ENCODE measurements at regions not wholly inside any gene's neighbourhood (a gene's known extent, or its start where the extent isn't known, plus 50 kb on each side); places are given as distances from the start of the nearest gene placed in this dataset.

DNA sequence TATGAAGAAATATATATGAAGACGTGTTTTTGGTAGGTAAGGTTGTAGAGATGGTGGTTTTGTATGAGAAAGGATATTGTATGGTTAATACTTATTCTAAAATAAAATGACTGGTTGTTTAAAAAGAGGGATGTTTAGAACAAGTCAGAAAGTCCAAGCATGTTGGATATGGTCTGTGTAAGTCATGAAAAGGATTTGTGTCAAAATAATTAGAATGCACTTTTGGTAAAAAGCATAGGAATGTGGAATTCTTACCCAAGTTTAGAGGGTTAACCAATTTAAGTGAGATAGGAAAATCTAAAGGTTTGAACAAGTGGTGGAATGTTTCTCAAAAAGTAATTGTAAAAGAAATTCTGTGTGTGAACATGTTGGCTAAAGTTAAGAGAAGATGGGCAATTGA lies 1556.5 kb upstream of the C9orf72 start:
- peaks cover 41% of the 10 kb centered on the region for H3K9me3 Mint-ChIP-seq
- Histone ChIP-seq H3K36me3 (peaks cover 4% of the 10 kb centered on the region), H2AFZ (replicated peaks) (no peak overlapping the region), H4K20me1 (ENCODE audit: low read depth) (no peaks in the 10 kb centered on the region), H3K9ac (no peak overlapping the region), H3K4me3 (no peak overlapping the region), H3K9me3 (ENCODE audit: low read depth) (peaks cover 8% of the 10 kb centered on the region), H3K27ac (no peak overlapping the region), H3K79me2 (ENCODE audit: low read depth) (no peaks in the 10 kb centered on the region), H3K4me2 (no peak overlapping the region), H3K27me3 (no peaks in the 10 kb centered on the region), H3F3A (ENCODE audit: low read depth) (no peaks in the 10 kb centered on the region), H3K4me1 (no peaks in the 10 kb centered on the region)
- no peaks in the 10 kb centered on the region for H3K36me3 Mint-ChIP-seq
- peaks cover 2% of the 10 kb centered on the region for H3K27me3 Mint-ChIP-seq (ENCODE audit: insufficient read depth, low read depth)
- no peak overlapping the region for H3K4me3 Mint-ChIP-seq
- TF ChIP-seq, protein P1, sequence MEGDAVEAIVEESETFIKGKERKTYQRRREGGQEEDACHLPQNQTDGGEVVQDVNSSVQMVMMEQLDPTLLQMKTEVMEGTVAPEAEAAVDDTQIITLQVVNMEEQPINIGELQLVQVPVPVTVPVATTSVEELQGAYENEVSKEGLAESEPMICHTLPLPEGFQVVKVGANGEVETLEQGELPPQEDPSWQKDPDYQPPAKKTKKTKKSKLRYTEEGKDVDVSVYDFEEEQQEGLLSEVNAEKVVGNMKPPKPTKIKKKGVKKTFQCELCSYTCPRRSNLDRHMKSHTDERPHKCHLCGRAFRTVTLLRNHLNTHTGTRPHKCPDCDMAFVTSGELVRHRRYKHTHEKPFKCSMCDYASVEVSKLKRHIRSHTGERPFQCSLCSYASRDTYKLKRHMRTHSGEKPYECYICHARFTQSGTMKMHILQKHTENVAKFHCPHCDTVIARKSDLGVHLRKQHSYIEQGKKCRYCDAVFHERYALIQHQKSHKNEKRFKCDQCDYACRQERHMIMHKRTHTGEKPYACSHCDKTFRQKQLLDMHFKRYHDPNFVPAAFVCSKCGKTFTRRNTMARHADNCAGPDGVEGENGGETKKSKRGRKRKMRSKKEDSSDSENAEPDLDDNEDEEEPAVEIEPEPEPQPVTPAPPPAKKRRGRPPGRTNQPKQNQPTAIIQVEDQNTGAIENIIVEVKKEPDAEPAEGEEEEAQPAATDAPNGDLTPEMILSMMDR (IDR thresholded peaks at IDR 0.05): no peak
- no peak for TF ChIP-seq EZH2 (IDR thresholded peaks at IDR 0.05)
- no peak for TF ChIP-seq EZH2phosphoT487 (IDR thresholded peaks at IDR 0.05)
- peak; percentile 18 for DNase-seq (ENCODE audit: low spot score)
- no peaks in the 10 kb centered on the region for H3K4me1 Mint-ChIP-seq
- no peak overlapping the region for H3K27ac Mint-ChIP-seq

DNA sequence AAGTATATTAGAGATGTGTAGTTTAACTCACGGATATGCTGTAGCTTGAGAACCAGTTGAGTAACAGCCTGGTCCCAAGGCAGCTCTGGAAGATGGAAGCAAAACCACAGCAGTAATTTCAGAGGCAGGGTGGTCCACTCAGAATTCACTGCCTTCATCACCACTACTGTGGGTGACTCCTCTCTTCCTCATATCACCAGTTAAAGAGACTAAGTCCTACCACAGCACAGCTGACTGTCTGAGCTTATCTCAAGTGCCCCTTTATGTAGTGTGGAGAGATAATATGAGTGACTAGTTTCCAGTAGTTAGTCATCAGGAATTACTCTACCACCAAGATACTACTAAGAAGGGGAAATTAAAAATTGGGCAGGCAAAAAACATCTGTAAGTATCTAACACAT lies 1571.2 kb upstream of the C9orf72 start:
- H3K4me2 ChIP-seq: no peak overlapping the region
- no peaks in the 10 kb centered on the region for H3K27me3 Mint-ChIP-seq (ENCODE audit: insufficient read depth, low read depth)
- no peak for DNase-seq (ENCODE audit: low spot score)
- no peaks in the 10 kb centered on the region for H3K36me3 ChIP-seq
- H3K9me3 Mint-ChIP-seq: peaks cover 12% of the 10 kb centered on the region
- H3K4me3 ChIP-seq: no peak overlapping the region
- no peak overlapping the region for H3K27ac Mint-ChIP-seq
- no peak for TF ChIP-seq EZH2 (IDR thresholded peaks at IDR 0.05)
- TF ChIP-seq EZH2phosphoT487 (IDR thresholded peaks at IDR 0.05): no peak
- TF ChIP-seq, protein P1 (IDR thresholded peaks at IDR 0.05): no peak
- H3K36me3 Mint-ChIP-seq: no peaks in the 10 kb centered on the region
- no peak overlapping the region for H3K9ac ChIP-seq
- H4K20me1 ChIP-seq (ENCODE audit: low read depth): no peaks in the 10 kb centered on the region
- no peaks in the 10 kb centered on the region for H3K27me3 ChIP-seq
- H3K4me1 ChIP-seq: no peaks in the 10 kb centered on the region
- H3K4me3 Mint-ChIP-seq: no peak overlapping the region
- H3K27ac ChIP-seq: no peak overlapping the region
- no peak overlapping the region for H2AFZ ChIP-seq (replicated peaks)
- H3K4me1 Mint-ChIP-seq: no peaks in the 10 kb centered on the region
- no peaks in the 10 kb centered on the region for H3K79me2 ChIP-seq (ENCODE audit: low read depth)
- H3K9me3 ChIP-seq (ENCODE audit: low read depth): peaks cover 6% of the 10 kb centered on the region
- H3F3A ChIP-seq (ENCODE audit: low read depth): no peaks in the 10 kb centered on the region

DNA sequence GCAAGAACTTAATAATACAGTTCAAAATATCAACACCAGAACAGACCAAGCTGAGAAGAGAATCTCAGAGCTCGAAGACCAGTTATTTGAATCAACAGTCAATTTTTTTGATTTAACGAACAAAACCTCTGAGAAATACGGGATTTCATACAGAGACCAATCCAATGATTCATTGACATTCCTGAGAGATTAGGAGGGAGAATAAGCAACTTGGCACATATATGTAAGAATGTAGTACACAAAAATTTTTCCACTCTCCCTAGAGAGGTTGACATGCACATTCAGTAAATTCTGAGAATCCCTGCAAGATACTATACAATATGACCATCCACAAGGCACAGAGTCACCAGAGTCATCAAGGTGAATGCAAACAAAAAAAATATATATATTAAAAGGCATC lies 1577.3 kb upstream of the C9orf72 start:
- Mint-ChIP-seq H3K36me3 (no peaks in the 10 kb centered on the region), H3K27me3 (ENCODE audit: insufficient read depth, low read depth) (no peaks in the 10 kb centered on the region), H3K4me1 (no peaks in the 10 kb centered on the region), H3K9me3 (no peaks in the 10 kb centered on the region), H3K27ac (no peak overlapping the region), H3K4me3 (no peak overlapping the region)
- Histone ChIP-seq H2AFZ (replicated peaks) (no peak overlapping the region), H3K4me2 (no peak overlapping the region), H3K4me3 (no peak overlapping the region), H3K79me2 (ENCODE audit: low read depth) (no peaks in the 10 kb centered on the region), H3K9ac (no peak overlapping the region), H4K20me1 (ENCODE audit: low read depth) (no peaks in the 10 kb centered on the region), H3K27ac (no peak overlapping the region), H3K9me3 (ENCODE audit: low read depth) (no peaks in the 10 kb centered on the region), H3K27me3 (no peaks in the 10 kb centered on the region), H3K4me1 (no peaks in the 10 kb centered on the region), H3F3A (ENCODE audit: low read depth) (no peaks in the 10 kb centered on the region), H3K36me3 (no peaks in the 10 kb centered on the region)
- TF ChIP-seq EZH2 (IDR thresholded peaks at IDR 0.05) (no peak), EZH2phosphoT487 (IDR thresholded peaks at IDR 0.05) (no peak)
- TF ChIP-seq, protein P1 (IDR thresholded peaks at IDR 0.05): no peak
- no peak for DNase-seq (ENCODE audit: low spot score)

Data from neural progenitor cell (in vitro differentiated cells).